Neural progenitor cell (in vitro differentiated cells): ENCODE measurements at regions not wholly inside any gene's neighbourhood (a gene's known extent, or its start where the extent isn't known, plus 50 kb on each side); places are given as distances from the start of the nearest gene placed in this dataset.

ENCODE experiments used
- EZH2 ChIP-seq: fragments of 200-600 bp; sonication (generic); IDR thresholded peaks from 2 replicates; pipeline ENCODE4 v1.6.1; 2017; ENCODE audit warnings: antibody characterized with exemption, mild to moderate bottlenecking, moderate library complexity
- EZH2phosphoT487 ChIP-seq: fragments of 200-600 bp; sonication (generic); IDR thresholded peaks from 2 replicates; pipeline ENCODE4 v1.6.1; 2017; ENCODE audit warnings: antibody characterized with exemption
- TF ChIP-seq, protein P1 (sequence below): fragments of 200-600 bp; sonication (generic); IDR thresholded peaks from 2 replicates; pipeline ENCODE4 v1.5.1; 2017; ENCODE audit warnings: antibody characterized with exemption, mild to moderate bottlenecking

DNA sequence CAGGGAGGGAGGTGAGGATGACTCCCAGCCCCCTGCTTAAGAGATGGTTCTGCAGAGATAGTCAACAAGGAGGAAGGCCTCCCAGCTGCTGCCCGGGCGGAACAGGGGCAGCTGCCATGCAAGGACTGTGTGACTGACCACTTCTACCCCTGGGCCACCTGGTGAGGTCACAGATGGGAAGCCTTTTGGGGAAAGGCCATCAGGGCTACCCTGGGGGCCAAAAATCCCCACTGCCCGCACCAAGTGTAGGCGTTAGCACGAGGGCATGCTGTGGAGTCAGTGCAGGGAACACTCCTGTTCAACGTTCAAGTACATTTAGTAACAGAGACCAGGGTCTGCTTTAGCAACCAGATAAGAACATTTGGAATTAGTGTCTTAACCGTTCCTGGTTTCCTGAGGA is 372.9 kb downstream of the BRD1 start:
- TF ChIP-seq, protein P1, sequence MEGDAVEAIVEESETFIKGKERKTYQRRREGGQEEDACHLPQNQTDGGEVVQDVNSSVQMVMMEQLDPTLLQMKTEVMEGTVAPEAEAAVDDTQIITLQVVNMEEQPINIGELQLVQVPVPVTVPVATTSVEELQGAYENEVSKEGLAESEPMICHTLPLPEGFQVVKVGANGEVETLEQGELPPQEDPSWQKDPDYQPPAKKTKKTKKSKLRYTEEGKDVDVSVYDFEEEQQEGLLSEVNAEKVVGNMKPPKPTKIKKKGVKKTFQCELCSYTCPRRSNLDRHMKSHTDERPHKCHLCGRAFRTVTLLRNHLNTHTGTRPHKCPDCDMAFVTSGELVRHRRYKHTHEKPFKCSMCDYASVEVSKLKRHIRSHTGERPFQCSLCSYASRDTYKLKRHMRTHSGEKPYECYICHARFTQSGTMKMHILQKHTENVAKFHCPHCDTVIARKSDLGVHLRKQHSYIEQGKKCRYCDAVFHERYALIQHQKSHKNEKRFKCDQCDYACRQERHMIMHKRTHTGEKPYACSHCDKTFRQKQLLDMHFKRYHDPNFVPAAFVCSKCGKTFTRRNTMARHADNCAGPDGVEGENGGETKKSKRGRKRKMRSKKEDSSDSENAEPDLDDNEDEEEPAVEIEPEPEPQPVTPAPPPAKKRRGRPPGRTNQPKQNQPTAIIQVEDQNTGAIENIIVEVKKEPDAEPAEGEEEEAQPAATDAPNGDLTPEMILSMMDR, result no peak
- TF ChIP-seq EZH2phosphoT487 (no peak), EZH2 (no peak)
